ENCODE measurements at regions not wholly inside any gene's neighbourhood (a gene's known extent, or its start where the extent isn't known, plus 50 kb on each side); places are given as distances from the start of the nearest gene placed in this dataset.

DNA sequence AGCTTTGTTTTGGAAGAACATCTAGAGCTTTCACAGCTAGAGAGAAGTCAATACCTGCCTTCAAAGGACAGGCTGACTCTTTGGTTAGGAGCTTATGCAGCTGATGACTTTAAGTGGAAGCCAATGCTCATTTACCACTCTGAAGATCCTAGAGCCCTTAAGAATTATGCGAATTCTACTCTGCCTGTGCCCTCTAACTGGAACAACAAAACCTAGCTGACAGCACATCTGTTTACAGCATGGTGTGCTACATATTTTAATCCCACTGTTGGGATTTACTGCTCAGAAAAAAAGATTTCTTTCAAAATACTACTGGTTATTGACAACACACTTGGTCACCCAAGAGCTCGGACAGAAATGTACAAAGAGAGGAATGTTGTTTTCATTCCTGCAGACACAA lies 57.3 kb downstream of the PALS2 start (continued):
- TF ChIP-seq YY1 (IDR thresholded peaks at IDR 0.05; ENCODE audit: low read depth, low read length) (no peak), TCF12 (IDR thresholded peaks at IDR 0.05; ENCODE audit: low read depth, low read length) (no peak), EP300 (IDR thresholded peaks at IDR 0.05; ENCODE audit: borderline replicate concordance in 1 of 2, low read depth in 2 of 2, low read length in 2 of 2) (no peak), MAFK (IDR thresholded peaks at IDR 0.05; ENCODE audit: low read depth, low read length) (no peak), CTBP2 (IDR thresholded peaks at IDR 0.05; ENCODE audit: borderline replicate concordance, insufficient read depth, insufficient read length, low read length) (no peak)
